ENCODE measurements at regions not wholly inside any gene's neighbourhood (a gene's known extent, or its start where the extent isn't known, plus 50 kb on each side); places are given as distances from the start of the nearest gene placed in this dataset.

DNA sequence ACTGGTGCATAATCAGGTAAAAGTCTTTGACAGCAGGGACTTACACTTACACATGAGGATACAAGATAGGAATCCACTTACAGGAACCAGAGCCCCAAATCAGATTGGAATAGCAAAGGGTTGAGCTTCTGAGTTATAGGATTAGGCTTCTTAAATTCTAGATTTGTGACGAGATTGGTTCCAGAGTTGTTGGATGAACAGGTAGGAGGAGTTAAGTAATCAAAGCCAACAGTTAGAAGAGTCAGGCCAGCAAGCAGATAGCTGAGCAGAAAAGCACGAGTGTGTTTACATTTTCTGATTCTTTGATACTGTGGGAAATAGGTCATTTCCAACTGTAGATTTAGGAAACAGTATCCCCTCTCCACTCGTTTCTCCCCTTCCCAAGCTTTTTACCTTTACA lies 167.0 kb downstream of the MDFIC start:
- TF ChIP-seq, protein P1, sequence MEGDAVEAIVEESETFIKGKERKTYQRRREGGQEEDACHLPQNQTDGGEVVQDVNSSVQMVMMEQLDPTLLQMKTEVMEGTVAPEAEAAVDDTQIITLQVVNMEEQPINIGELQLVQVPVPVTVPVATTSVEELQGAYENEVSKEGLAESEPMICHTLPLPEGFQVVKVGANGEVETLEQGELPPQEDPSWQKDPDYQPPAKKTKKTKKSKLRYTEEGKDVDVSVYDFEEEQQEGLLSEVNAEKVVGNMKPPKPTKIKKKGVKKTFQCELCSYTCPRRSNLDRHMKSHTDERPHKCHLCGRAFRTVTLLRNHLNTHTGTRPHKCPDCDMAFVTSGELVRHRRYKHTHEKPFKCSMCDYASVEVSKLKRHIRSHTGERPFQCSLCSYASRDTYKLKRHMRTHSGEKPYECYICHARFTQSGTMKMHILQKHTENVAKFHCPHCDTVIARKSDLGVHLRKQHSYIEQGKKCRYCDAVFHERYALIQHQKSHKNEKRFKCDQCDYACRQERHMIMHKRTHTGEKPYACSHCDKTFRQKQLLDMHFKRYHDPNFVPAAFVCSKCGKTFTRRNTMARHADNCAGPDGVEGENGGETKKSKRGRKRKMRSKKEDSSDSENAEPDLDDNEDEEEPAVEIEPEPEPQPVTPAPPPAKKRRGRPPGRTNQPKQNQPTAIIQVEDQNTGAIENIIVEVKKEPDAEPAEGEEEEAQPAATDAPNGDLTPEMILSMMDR (IDR thresholded peaks at IDR 0.05; ENCODE audit: low read length): no peak
- no peak for TF ChIP-seq EZH2 (IDR thresholded peaks at IDR 0.05; ENCODE audit: borderline replicate concordance, low read length)

Measured in OCI-LY1 (cell line).